NCI-H2196 (cell line): ENCODE measurements at regions not wholly inside any gene's neighbourhood (a gene's known extent, or its start where the extent isn't known, plus 50 kb on each side); places are given as distances from the start of the nearest gene placed in this dataset.
"Not testable (repeated sequence)": the region's sequence is repeated elsewhere in the genome, so short reads cannot be mapped to it uniquely, and the experiment has no call there.

Experiments used
- DNase-seq: peaks from one replicate; lab custom pipeline; 2025; ENCODE audit not compliant: unreplicated experiment; lab: John Stamatoyannopoulos, UW

DNA sequence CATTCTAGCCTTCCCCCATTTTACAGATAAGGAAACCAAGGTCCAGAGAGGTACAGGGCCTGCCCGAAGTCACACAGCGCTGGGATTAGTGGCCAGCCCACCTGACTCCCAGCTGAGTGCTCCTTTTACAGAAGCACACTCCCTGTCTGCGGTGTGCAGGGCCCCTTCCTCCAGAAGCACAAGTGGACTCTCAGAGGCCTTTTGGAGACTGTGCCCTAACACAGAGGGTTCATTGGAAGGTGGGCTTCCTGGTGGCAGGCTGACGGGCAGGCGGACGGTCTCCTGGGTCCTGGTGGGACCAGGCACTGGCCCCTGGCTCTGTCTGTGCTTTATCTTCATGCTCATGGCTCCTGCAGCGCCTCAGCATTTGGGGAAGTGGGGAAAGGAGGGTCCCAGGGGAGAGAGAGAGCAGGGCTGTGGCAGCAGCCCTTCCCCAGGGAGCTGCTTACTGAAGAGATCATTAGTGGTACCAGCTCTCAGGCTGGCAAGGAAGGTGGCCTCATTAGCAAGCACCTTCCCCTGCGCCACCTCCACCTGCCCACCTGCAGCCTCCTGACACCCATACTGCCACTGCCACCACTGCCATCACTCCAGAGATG lies 83.1 kb upstream of the GOLGA6L4 start:
- not testable (repeated sequence) for DNase-seq

DNA sequence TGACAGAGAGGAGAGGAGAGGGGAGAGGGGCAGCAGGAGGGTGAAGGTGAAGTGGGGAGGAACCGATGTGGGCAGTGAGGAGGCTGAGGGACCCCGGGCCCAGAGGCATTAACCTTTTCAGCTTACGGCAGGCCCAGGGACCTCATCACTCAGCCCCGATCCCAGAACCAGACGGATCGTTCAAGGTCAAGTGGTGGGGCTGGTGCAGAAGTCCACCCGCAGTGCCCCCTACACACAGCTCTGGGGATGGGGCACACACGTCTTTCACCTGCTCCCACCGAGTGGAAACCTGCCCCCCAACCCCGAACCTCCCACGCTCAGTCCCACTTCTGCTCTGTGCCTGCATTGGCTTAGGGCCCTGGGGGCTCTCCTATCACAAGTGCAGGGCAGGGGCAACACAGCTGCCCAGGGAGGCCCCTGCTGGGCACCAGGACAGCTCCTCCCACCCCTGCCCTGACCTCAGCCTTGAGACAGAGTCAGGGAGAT lies 81.9 kb upstream of the GOLGA6L4 start:
- DNase-seq: not testable (repeated sequence)

DNA sequence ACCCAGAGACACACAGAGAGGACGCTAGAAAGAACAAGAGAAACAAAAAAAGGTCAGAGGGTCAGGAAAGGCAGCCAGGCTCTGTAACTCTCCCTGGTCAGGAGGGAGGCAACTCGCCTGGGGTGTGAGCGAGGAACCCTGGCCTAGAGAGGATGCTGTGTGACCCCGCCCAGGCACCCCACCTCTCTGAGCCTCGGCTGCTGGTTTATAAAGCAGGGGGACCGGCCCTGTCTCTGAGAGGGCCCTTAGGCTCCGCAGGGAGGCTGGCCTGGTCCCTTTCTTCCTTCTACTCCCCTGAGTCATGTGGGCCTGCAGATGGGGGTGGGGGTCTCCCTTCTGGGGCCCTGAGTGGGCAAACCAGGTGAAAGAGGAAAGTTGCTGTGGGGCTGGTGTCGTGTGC lies 81.3 kb upstream of the GOLGA6L4 start:
- DNase-seq: not testable (repeated sequence)

DNA sequence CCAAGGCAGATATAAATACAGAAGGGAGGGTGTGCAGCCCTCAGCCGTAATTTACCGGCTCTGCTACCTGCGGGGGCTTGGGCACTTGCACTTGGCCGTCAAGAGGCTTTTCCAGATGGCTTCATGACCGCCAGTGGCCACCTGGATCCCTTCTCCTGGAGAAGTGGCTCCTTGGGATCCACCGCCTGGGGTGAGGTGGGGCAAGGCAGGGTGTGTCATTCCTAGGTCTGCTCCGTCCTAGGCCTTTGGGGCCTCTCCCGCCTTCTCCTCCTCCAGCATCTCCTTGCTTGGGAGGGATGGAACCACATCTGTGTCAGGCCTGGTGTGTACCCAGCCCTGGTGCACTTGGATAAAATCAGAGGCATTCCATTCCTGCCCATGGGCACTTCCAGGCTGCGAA lies 80.8 kb upstream of the GOLGA6L4 start:
- not testable (repeated sequence) for DNase-seq

GRCh38 chr15:84155792-84156587 lies 79.6 kb upstream of the GOLGA6L4 start:
- not testable (repeated sequence) for DNase-seq

GRCh38 chr15:84156588-84156840 lies 79.1 kb upstream of the GOLGA6L4 start:
- not testable (repeated sequence) for DNase-seq

GRCh38 chr15:84157056-84157632 lies 78.4 kb upstream of the GOLGA6L4 start:
- DNase-seq: not testable (repeated sequence)

DNA sequence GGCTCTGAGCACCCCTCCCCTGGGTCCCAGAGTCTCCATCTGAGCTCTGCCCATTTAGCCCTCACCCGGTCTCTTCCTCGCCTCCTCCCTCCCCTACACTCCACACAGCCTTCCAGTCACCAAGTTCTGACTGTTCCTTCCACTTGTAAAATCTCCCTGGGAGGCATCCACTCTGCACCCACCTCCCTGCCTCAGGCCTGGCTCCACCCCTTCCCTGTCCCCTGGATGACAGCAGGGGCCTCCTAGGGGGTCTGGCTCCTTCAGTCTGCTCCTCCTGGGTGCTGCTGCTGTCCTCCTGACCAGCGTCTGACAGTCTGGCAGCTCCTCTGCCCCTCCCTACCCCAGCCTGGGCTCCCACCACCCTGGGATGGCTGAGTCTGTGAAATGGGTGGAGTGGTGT lies 77.7 kb upstream of the GOLGA6L4 start:
- DNase-seq: not testable (repeated sequence)

- DNase-seq: not testable (repeated sequence)
Measured at GRCh38 chr15:84159346-84160269, 76.0 kb upstream of the GOLGA6L4 start.

DNA sequence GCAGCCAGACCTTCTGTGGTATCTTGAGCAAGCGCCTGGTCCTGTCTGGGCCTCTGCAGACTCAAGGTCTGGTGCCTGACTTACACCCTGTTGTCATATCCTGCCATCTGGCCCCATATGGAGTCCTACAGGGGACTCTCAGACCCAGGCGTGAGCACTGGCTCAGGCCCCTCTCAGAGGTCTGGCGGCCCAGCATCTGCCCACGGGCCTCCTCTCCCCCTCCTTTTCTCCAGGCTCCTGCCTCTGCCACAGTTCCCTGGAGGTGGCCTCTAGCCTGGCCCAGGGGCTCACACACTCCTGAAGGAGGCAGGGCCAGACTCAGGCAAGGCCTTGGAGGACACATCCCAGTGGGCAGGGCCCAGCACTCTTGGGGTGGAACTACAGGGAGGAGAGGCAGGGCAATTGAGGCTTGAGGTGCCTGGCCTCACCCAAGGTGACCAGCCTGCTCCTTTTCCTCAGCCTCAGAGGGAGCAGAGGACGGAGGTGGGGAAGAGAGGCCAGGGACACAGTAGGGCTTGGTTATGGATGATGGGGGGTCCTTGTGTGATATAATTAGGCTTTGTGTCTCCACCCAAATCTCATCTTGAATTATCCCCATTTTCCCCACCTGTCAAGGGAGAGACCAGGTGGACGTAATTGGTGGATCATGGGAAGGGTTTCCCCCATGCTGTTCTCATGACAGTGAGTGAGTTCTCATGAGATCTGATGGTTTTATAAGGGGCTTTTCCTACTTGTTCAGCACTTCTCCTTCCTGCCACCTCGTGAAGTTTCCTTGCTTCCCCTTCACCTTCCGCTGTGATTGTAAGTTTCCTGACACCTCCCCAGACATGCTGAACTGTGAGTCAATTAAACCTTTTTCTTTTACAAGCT lies 70.9 kb upstream of the GOLGA6L4 start:
- not testable (repeated sequence) for DNase-seq

DNA sequence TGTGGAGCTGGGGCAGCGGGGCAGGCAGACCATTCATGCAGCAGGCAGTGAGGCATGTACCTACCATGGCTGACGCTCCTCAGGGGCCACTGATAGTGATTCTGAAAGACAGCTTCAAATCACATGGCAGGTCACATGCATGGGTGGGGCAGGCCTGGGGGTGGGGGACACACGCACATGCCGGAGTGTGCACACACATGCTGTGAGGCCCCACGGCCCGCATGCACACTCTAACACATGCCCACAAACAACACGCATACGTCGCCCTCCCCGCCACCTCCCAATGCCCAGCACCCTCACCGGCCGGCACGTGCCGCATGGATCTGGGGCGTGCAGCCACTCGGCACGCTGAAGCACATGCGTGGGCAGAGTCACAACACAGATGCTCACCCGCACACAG lies 65.5 kb upstream of the GOLGA6L4 start:
- DNase-seq: not testable (repeated sequence)

- not testable (repeated sequence) for DNase-seq
Measured at GRCh38 chr15:84173231-84173610, 62.4 kb upstream of the GOLGA6L4 start.
